GM12891 (cell line): ENCODE measurements at regions not wholly inside any gene's neighbourhood (a gene's known extent, or its start where the extent isn't known, plus 50 kb on each side); places are given as distances from the start of the nearest gene placed in this dataset.

ENCODE experiments used
- PAX5 ChIP-seq: IDR thresholded peaks from 2 replicates; pipeline ENCODE4 v1.6.1; 2011; ENCODE audit warnings: low read length, moderate library complexity, mild to moderate bottlenecking; ENCODE audit not compliant: insufficient read depth, severe bottlenecking
- POLR2A ChIP-seq: IDR thresholded peaks from 2 replicates; pipeline ENCODE4 v1.6.1; 2011; ENCODE audit warnings: low read depth, low read length, control low read depth
- POLR2AphosphoS5 ChIP-seq: IDR thresholded peaks from 2 replicates; pipeline ENCODE4 v1.6.1; 2011; ENCODE audit warnings: low read depth, low read length, control low read depth
- SPI1 ChIP-seq: IDR thresholded peaks from 2 replicates; pipeline ENCODE4 v1.6.1; 2011; ENCODE audit warnings: low read depth, low read length, control low read depth
- TAF1 ChIP-seq: IDR thresholded peaks from 2 replicates; pipeline ENCODE4 v1.6.1; 2011; ENCODE audit warnings: low read depth, low read length, control low read depth

DNA sequence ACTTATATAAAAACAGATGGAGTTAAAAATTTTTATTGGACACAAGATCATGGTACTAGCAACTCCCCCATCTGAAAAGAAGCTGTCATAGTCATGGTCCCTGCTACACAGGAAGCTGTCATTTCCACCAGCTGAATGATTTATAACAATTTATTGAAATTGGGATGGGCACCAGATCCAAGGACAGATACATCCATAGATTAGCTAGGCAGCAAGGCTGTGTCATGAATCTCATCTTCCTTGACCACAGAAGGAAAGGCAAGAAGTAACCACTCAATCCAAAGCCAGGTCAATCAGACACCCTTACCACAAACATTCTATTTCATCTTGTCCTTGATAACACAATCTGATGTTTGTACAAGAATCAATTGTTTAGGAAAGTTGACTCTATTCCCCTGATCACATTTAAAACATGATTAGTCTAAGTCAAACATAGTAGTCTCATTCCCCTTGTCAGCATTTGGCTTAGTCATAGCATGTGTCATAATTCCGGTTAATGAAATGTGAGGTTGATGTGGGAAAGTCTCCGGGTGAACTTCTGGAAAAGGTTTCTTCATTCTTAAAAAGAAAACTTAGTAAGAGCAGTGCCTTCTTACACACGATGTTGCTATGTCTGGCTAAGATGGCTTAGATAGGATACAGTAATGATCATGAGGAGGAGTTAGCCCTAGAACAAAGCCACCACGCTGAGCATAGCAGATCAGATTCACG is 462.6 kb upstream of the PAPPA start:
- TF ChIP-seq POLR2A: no peak
- TF ChIP-seq POLR2AphosphoS5: no peak
- no peak for TF ChIP-seq PAX5
- TF ChIP-seq TAF1: no peak
- no peak for TF ChIP-seq SPI1
